ENCODE measurements at regions not wholly inside any gene's neighbourhood (a gene's known extent, or its start where the extent isn't known, plus 50 kb on each side); places are given as distances from the start of the nearest gene placed in this dataset.
A peak's percentile ranks its signal among the peaks of the same experiment; 100 is the strongest.
"Not testable (repeated sequence)": the region's sequence is repeated elsewhere in the genome, so short reads cannot be mapped to it uniquely, and the experiment has no call there.

- no peak for DNase-seq (ENCODE audit: low spot score)
Measured at GRCh38 chr7:142568435-142569097, 180.7 kb upstream of the PRSS1 start.

- no peak for DNase-seq (ENCODE audit: low spot score)
Measured at GRCh38 chr7:142567201-142568075, 181.8 kb upstream of the PRSS1 start.

GRCh38 chr7:142566271-142566670 is 183.0 kb upstream of the PRSS1 start:
- no peak for DNase-seq (ENCODE audit: low spot score)

GRCh38 chr7:142564125-142564524 is 185.1 kb upstream of the PRSS1 start:
- not testable (repeated sequence) for DNase-seq (ENCODE audit: low spot score)

- no peak for DNase-seq (ENCODE audit: low spot score)
Measured at GRCh38 chr7:142563470-142563869, 185.8 kb upstream of the PRSS1 start.

- no peak for DNase-seq (ENCODE audit: low spot score)
Measured at GRCh38 chr7:142562688-142563087, 186.6 kb upstream of the PRSS1 start.

GRCh38 chr7:142561396-142561795 is 187.9 kb upstream of the PRSS1 start:
- DNase-seq (ENCODE audit: low spot score) = not testable (repeated sequence)

- not testable (repeated sequence) for DNase-seq (ENCODE audit: low spot score)
Measured at GRCh38 chr7:142560770-142561169, 188.5 kb upstream of the PRSS1 start.

GRCh38 chr7:142560166-142560565 is 189.1 kb upstream of the PRSS1 start:
- no peak for DNase-seq (ENCODE audit: low spot score)

- peak; percentile 48 for DNase-seq (ENCODE audit: low spot score)
Measured at GRCh38 chr7:142557971-142558582, 191.2 kb upstream of the PRSS1 start.

- DNase-seq (ENCODE audit: low spot score) = peak; percentile 9
Measured at GRCh38 chr7:142556740-142557139, 192.5 kb upstream of the PRSS1 start.

- no peak for DNase-seq (ENCODE audit: low spot score)
Measured at GRCh38 chr7:142554560-142555532, 194.4 kb upstream of the PRSS1 start.

- DNase-seq (ENCODE audit: low spot score) = no peak
Measured at GRCh38 chr7:142553216-142553615, 196.1 kb upstream of the PRSS1 start.

GRCh38 chr7:142548978-142549377 is 200.3 kb upstream of the PRSS1 start:
- DNase-seq (ENCODE audit: low spot score) = no peak

GRCh38 chr7:142546452-142546851 is 202.8 kb upstream of the PRSS1 start:
- no peak for DNase-seq (ENCODE audit: low spot score)

- no peak for DNase-seq (ENCODE audit: low spot score)
Measured at GRCh38 chr7:142542942-142543341, 206.3 kb upstream of the PRSS1 start.

- no peak for DNase-seq (ENCODE audit: low spot score)
Measured at GRCh38 chr7:142542105-142542504, 207.2 kb upstream of the PRSS1 start.

GRCh38 chr7:142540371-142540770 is 208.9 kb upstream of the PRSS1 start:
- no peak for DNase-seq (ENCODE audit: low spot score)

GRCh38 chr7:142539901-142540300 is 209.4 kb upstream of the PRSS1 start:
- no peak for DNase-seq (ENCODE audit: low spot score)

GRCh38 chr7:142537760-142538159 is 211.5 kb upstream of the PRSS1 start:
- no peak for DNase-seq (ENCODE audit: low spot score)

- DNase-seq (ENCODE audit: low spot score) = peak; percentile 69
Measured at GRCh38 chr7:142535123-142535779, 214.0 kb upstream of the PRSS1 start.

All from CD4-positive, alpha-beta T cell treated with Interleukin-15 for 4 hours (primary cell).